K562 (cell line): ENCODE measurements at regions not wholly inside any gene's neighbourhood (a gene's known extent, or its start where the extent isn't known, plus 50 kb on each side); places are given as distances from the start of the nearest gene placed in this dataset.

Experiments used
- GABPB1 ChIP-seq: sonication (generic); formaldehyde crosslinking; IDR thresholded peaks from 2 replicates; pipeline ENCODE4 v1.8.0; 2022; ENCODE audit warnings: mild to moderate bottlenecking, missing genetic modification reagents
- IRF2 ChIP-seq: sonication (generic); formaldehyde crosslinking; IDR thresholded peaks from 2 replicates; pipeline ENCODE4 v1.8.1; 2022; ENCODE audit warnings: mild to moderate bottlenecking, missing genetic modification reagents
- MCM2 ChIP-seq: fragments of 450-650 bp; IDR thresholded peaks from 2 replicates; pipeline ENCODE4 v1.6.1; 2017; ENCODE audit warnings: low read depth, mild to moderate bottlenecking
- POLR2AphosphoS5 ChIP-seq: IDR thresholded peaks from 2 replicates; pipeline ENCODE4 v1.6.1; 2011; ENCODE audit warnings: mild to moderate bottlenecking, low read depth, low read length, moderate library complexity; ENCODE audit not compliant: control insufficient read depth, insufficient read depth
- RFX1 ChIP-seq: fragments of 450-650 bp; IDR thresholded peaks from 2 replicates; pipeline ENCODE4 v1.6.1; 2016; ENCODE audit warnings: mild to moderate bottlenecking, moderate library complexity
- ZNF146 ChIP-seq: IDR thresholded peaks from one replicate; pipeline ENCODE4 v1.6.1; 2018; ENCODE audit warnings: missing compliant biosample characterization; ENCODE audit not compliant: unreplicated experiment
- ZNF165 ChIP-seq: fragments of 250-450 bp; sonication (Bioruptor Pico); IDR thresholded peaks from 2 replicates; pipeline ENCODE4 v1.4.0; 2020; ENCODE audit warnings: borderline replicate concordance
- ZNF274 ChIP-seq: IDR thresholded peaks from 2 replicates; pipeline ENCODE4 v1.6.1; 2011; ENCODE audit warnings: low read depth, mild to moderate bottlenecking, low read length, moderate library complexity, borderline replicate concordance
- TF ChIP-seq, protein P1 (sequence below), 3 experiments: IDR thresholded peaks in 2 of 3; conservative IDR thresholded peaks in 1 of 3; 2 replicates each; pipeline ENCODE4 v1.5.1; 2011 to 2012; ENCODE audit warnings: low read length in 3 of 3, mild to moderate bottlenecking in 3 of 3, control low read depth in 2 of 3, improper control_type of control experiment in 1 of 3, inconsistent platforms in 1 of 3, low read depth in 1 of 3, mixed read lengths in 1 of 3, moderate library complexity in 1 of 3; ENCODE audit not compliant: insufficient read depth in 2 of 3

DNA sequence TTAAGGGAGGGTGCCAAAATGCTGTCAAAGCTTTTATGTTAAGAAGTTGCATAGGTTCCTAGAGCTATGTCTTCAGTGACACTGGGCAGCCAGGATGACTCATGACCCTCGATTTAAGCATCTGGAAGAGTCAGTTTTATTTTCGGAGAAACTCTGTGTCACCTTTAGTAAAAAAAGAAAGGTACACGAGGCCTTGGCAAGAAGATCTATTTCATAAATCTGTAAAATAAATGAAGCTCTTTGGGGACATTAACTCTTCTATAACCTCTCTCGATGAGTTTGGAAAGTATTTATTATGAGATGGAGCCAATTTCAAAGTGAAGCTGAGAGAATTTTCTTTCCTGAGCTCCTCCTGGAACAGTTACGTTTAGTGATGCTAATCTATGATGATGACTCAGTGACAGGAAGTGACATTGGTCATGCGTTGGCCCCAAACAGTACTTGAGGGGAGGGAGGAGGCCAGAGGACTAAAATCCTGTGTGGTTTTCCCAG, 156.5 kb downstream of the HLX start:
- TF ChIP-seq ZNF146 (no peak), IRF2 (CRISPR knock-in tag) (no peak), ZNF274 (no peak), GABPB1 (CRISPR knock-in tag) (no peak), RFX1 (no peak), ZNF165 (no peak), MCM2 (no peak), POLR2AphosphoS5 (no peak)
- TF ChIP-seq, protein P1, sequence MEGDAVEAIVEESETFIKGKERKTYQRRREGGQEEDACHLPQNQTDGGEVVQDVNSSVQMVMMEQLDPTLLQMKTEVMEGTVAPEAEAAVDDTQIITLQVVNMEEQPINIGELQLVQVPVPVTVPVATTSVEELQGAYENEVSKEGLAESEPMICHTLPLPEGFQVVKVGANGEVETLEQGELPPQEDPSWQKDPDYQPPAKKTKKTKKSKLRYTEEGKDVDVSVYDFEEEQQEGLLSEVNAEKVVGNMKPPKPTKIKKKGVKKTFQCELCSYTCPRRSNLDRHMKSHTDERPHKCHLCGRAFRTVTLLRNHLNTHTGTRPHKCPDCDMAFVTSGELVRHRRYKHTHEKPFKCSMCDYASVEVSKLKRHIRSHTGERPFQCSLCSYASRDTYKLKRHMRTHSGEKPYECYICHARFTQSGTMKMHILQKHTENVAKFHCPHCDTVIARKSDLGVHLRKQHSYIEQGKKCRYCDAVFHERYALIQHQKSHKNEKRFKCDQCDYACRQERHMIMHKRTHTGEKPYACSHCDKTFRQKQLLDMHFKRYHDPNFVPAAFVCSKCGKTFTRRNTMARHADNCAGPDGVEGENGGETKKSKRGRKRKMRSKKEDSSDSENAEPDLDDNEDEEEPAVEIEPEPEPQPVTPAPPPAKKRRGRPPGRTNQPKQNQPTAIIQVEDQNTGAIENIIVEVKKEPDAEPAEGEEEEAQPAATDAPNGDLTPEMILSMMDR (IDR thresholded peaks at IDR 0.05 in 2 of 3, conservative IDR thresholded peaks at IDR 0.05 in 1 of 3; ENCODE audit: insufficient read depth in 2 of 3, low read depth in 1 of 3, low read length in 3 of 3): no peak
